Erythroblast (primary cell): ENCODE measurements at regions not wholly inside any gene's neighbourhood (a gene's known extent, or its start where the extent isn't known, plus 50 kb on each side); places are given as distances from the start of the nearest gene placed in this dataset.

Source experiments
- GATA1 ChIP-seq: IDR thresholded peaks from 2 replicates; pipeline ENCODE4 v1.6.1; 2011; ENCODE audit warnings: low read depth, mild to moderate bottlenecking, control low read depth, low read length, moderate library complexity
- POLR2A ChIP-seq: IDR thresholded peaks from 2 replicates; pipeline ENCODE4 v1.6.1; 2011; ENCODE audit warnings: mild to moderate bottlenecking, low read length

DNA sequence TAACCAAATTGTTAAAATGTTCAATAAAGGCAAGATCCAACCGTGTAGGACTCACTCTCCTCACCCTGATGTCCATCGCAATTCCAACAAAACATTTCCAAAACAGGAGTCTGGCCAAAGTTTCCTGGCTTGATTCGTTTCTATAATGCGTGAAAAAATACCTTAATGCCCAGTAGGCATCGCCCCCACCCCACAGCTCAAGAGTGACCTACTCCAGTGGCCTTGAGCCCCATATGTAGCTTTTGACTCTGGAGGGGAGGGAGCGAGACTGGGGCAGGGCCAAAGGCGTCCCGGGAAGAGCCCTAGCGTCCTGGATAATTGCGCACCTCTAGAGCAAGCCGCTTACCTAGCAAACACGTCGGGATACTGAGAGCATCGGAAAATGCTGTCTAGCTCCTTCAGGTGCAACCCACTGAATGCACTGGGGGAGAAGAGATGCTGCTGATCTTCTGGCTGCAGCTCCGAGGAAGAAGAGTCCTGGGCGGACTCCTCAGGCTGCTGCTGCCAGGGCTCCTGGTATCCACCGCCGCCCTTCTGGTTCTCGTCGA, 55.6 kb upstream of the NKAP start:
- TF ChIP-seq POLR2A (no peak), GATA1 (no peak)
